Stomach (tissue), 4 donors: ENCODE measurements at regions not wholly inside any gene's neighbourhood (a gene's known extent, or its start where the extent isn't known, plus 50 kb on each side); places are given as distances from the start of the nearest gene placed in this dataset.

Experiments used
- EP300 ChIP-seq: sonication (generic); formaldehyde crosslinking; IDR thresholded peaks from one replicate; pipeline ENCODE4 v1.6.1; 2017; ENCODE audit warnings: antibody characterized with exemption
- POLR2A ChIP-seq, 4 donors: fragments of 450-650 bp; IDR thresholded peaks; one replicate each; pipeline ENCODE4 v1.6.1; 2016; ENCODE audit warnings: antibody characterized with exemption in 4 of 4, control low read depth in 2 of 4, mild to moderate bottlenecking in 1 of 4, moderate library complexity in 1 of 4
- POLR2AphosphoS5 ChIP-seq, 3 donors: sonication (generic); formaldehyde crosslinking; IDR thresholded peaks; one replicate each; pipeline ENCODE4 v1.6.1; 2016; ENCODE audit warnings: antibody characterized with exemption in 3 of 3
- TF ChIP-seq, protein P1 (sequence below), 7 experiments: fragments of 450-650 bp in 4 of 7; fragments of 200-600 bp in 3 of 7; sonication (generic) in 3 of 7; IDR thresholded peaks; one replicate each; pipeline ENCODE4 v1.5.1; 2016 to 2019; ENCODE audit warnings: antibody characterized with exemption in 7 of 7, control low read depth in 2 of 7, mild to moderate bottlenecking in 1 of 7

DNA sequence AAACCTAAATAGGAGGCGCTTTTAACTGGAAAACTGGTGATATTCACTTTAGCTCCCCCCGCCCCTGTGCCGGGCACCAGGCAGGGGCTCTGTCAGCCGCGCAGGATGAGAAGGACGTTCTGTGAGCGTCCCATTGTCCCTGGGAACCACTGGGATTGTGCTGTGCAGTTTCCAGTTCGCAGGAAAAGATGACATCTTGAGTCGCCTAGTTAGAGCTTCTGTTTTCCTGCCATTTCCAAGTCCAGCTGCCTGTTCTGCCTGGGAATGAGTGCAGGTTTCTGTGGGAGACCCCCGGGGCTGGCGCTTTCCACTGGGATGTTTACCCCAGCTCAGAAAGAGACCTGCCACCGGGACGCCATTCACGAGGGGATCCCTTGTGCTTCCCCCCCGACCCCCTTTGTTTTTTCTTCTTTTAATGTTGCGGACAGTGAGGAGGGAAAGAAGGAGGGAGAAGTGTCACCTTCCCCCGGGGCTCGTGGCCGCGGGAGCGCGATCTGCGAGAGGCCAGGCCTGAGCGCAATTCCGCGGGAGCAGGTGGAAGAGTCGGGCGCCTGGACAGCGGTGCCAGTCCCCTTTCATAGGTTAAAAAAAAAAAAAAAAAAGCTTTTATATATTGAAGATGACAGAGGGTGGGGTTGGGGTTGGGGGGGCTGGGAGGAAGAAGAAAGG is 121.5 kb downstream of the RMI1 start:
- TF ChIP-seq POLR2A (IDR thresholded peaks at IDR 0.05) (no peak), EP300 (no peak), POLR2AphosphoS5 (IDR thresholded peaks at IDR 0.05) (no peak)
- TF ChIP-seq, protein P1, sequence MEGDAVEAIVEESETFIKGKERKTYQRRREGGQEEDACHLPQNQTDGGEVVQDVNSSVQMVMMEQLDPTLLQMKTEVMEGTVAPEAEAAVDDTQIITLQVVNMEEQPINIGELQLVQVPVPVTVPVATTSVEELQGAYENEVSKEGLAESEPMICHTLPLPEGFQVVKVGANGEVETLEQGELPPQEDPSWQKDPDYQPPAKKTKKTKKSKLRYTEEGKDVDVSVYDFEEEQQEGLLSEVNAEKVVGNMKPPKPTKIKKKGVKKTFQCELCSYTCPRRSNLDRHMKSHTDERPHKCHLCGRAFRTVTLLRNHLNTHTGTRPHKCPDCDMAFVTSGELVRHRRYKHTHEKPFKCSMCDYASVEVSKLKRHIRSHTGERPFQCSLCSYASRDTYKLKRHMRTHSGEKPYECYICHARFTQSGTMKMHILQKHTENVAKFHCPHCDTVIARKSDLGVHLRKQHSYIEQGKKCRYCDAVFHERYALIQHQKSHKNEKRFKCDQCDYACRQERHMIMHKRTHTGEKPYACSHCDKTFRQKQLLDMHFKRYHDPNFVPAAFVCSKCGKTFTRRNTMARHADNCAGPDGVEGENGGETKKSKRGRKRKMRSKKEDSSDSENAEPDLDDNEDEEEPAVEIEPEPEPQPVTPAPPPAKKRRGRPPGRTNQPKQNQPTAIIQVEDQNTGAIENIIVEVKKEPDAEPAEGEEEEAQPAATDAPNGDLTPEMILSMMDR (IDR thresholded peaks at IDR 0.05): no peak
